ENCODE measurements at regions not wholly inside any gene's neighbourhood (a gene's known extent, or its start where the extent isn't known, plus 50 kb on each side); places are given as distances from the start of the nearest gene placed in this dataset.
"Not testable (repeated sequence)": the region's sequence is repeated elsewhere in the genome, so short reads cannot be mapped to it uniquely, and the experiment has no call there.

DNA sequence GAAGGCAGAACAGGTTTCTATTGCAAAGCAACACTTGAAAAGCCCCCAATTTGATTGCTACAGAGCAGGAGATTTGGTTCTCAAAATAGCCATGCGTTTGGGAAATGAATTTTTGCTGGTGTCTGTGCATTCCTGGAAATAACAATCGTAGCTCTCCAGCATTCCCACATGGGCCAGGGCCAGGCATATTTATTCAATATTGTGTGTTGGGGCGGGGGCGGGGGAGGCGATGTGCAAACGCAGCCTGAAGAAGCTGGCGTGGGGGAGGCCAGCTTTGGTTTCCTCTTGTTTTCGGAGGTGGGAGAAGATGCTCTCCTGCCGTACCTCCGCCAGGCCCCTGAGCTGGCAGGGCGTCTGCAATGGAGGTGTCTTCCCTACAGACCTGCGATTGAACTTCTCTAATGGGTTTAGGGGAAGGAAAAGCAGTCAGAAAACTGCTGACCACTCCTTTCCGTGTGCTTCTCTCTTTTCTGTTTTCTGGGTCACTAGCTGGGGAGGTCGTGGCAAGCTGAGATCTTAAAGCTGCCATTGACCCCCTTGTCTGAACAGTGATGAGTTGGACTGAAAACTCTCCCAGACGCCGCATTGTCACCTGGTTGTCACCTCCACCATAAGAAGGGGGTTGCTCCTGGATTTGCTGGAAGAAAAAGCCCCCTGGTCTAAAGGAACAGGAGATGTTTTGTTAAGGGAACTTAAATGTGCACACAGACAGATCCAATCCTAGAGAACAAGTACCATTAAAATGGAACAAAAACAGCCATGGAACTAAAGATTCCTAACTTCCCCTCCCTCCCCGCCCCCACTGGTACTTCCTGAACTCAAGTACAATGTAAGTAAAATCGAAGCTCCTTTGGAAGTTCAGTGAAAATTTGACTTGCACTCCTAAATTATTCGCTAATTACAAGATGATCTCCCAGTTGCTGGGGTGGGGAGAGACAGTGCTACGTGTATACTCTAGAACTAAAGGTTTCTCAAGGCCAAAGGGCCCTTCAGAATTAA lies 56.4 kb upstream of the HABP2 start:
- Histone ChIP-seq H3K36me3 (ENCODE audit: control insufficient read depth, insufficient read depth, low read length) (no peaks in the 10 kb centered on the region), H3K27me3 (ENCODE audit: control insufficient read depth, insufficient read depth, low read length) (no peaks in the 10 kb centered on the region), H3K9ac (ENCODE audit: low read depth, low read length) (no peak overlapping the region), H3K4me3 (ENCODE audit: low read depth, low read length) (no peak overlapping the region), H3K9me3 (ENCODE audit: control insufficient read depth, insufficient read depth, low read length) (no peaks in the 10 kb centered on the region), H3K4me1 (ENCODE audit: control insufficient read depth, insufficient read depth, low read length) (no peaks in the 10 kb centered on the region), H3K27ac (ENCODE audit: low read depth, low read length) (no peak overlapping the region)

DNA sequence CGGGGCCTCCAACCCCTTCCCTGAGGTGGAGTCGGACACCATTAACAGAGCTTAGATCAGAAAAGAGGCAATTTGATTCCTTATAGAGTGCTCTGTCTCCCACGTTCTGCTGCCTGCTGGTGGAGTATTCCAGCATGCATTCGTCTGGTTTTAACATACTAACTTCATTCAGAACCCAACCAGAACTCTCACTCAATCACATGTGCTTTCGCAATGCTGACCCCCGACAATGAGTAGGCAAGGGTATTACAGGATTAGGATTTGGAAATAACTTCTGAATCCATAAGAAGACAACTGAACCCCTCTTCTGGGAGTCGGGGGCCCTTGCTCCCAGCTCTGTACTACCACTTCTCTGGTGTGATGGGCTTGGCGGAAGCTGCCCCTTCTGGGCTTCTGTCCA lies 55.7 kb upstream of the HABP2 start:
- Histone ChIP-seq H3K4me1 (ENCODE audit: control insufficient read depth, insufficient read depth, low read length) (no peaks in the 10 kb centered on the region), H3K27me3 (ENCODE audit: control insufficient read depth, insufficient read depth, low read length) (no peaks in the 10 kb centered on the region), H3K9ac (ENCODE audit: low read depth, low read length) (no peak overlapping the region), H3K36me3 (ENCODE audit: control insufficient read depth, insufficient read depth, low read length) (no peaks in the 10 kb centered on the region), H3K27ac (ENCODE audit: low read depth, low read length) (no peak overlapping the region), H3K4me3 (ENCODE audit: low read depth, low read length) (no peak overlapping the region), H3K9me3 (ENCODE audit: control insufficient read depth, insufficient read depth, low read length) (no peaks in the 10 kb centered on the region; the same call in 1 of the 2 replicates)

DNA sequence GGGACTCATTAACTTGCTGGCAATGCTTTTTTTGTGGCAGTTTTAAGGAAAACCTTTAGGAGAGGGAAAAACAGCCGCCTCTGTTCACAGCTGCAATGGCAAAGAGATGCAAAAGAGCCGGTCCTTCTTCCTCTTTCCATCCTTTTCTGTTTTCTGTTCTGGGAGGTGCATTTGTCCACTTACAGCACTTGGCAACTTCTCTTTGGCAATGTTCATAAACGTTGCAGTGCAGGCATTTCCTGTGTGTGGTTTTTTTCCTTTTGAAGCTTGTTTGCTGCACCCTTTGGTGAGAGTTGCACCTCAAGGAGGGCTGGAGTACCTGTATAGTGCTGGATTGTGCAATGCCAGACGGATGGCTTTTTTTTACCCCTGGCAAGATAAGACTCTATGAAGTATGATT lies 53.9 kb upstream of the HABP2 start:
- Histone ChIP-seq H3K36me3 (ENCODE audit: control insufficient read depth, insufficient read depth, low read length) (no peaks in the 10 kb centered on the region), H3K9me3 (ENCODE audit: control insufficient read depth, insufficient read depth, low read length) (no peaks in the 10 kb centered on the region; the same call in 1 of the 2 replicates), H3K4me3 (ENCODE audit: low read depth, low read length) (no peak overlapping the region), H3K27ac (ENCODE audit: low read depth, low read length) (no peak overlapping the region), H3K27me3 (ENCODE audit: control insufficient read depth, insufficient read depth, low read length) (no peaks in the 10 kb centered on the region), H3K4me1 (ENCODE audit: control insufficient read depth, insufficient read depth, low read length) (no peaks in the 10 kb centered on the region), H3K9ac (ENCODE audit: low read depth, low read length) (no peak overlapping the region)

DNA sequence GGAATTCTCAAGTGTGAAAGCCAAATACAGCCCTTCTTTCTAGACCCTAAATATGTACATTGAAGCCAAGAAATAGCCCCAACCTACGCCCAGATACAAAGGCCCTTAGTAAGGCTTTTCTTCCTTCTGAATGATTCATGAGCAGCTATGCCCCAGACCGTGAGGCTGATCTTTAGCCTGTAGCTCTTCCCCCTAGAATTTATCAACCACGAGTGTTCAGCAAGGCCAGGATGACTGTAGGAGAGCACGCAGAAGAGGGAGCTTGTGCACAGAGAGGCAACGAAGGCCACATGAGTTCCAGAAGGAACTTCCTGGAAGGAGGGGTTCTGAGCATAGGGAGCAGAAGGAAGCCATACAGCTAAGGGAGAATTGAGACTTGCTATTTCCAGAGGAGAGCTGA lies 53.0 kb upstream of the HABP2 start:
- Histone ChIP-seq H3K4me1 (ENCODE audit: control insufficient read depth, insufficient read depth, low read length) (no peaks in the 10 kb centered on the region), H3K27me3 (ENCODE audit: control insufficient read depth, insufficient read depth, low read length) (no peaks in the 10 kb centered on the region), H3K27ac (ENCODE audit: low read depth, low read length) (no peak overlapping the region), H3K4me3 (ENCODE audit: low read depth, low read length) (no peak overlapping the region), H3K36me3 (ENCODE audit: control insufficient read depth, insufficient read depth, low read length) (no peaks in the 10 kb centered on the region), H3K9ac (ENCODE audit: low read depth, low read length) (no peak overlapping the region), H3K9me3 (ENCODE audit: control insufficient read depth, insufficient read depth, low read length) (no peaks in the 10 kb centered on the region; the same call in 1 of the 2 replicates)

DNA sequence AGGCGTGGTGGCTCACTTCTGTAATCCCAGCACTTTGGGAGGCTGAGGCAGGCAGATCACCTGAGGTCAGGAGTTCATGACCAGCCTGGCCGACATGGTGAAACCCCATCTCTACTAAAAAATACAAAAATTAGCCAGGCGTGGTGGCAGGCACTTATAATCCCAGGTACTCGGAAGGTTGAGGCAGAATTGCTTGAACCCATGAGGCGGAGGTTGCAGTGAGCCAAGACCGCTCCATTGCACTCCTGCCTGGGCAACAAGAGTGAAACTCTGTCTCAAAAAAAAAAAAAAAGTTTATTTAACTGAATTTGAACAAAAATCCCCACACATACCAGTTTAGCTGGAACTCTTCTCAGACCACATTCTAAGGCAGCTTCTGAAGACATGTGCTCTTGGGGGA lies 51.8 kb upstream of the HABP2 start:
- H3K4me1 ChIP-seq (ENCODE audit: control insufficient read depth, insufficient read depth, low read length); H3K4me3 ChIP-seq (ENCODE audit: low read depth, low read length); H3K27me3 ChIP-seq (ENCODE audit: control insufficient read depth, insufficient read depth, low read length); H3K9me3 ChIP-seq (ENCODE audit: control insufficient read depth, insufficient read depth, low read length); H3K36me3 ChIP-seq (ENCODE audit: control insufficient read depth, insufficient read depth, low read length); H3K9ac ChIP-seq (ENCODE audit: low read depth, low read length); H3K27ac ChIP-seq (ENCODE audit: low read depth, low read length): not testable (repeated sequence)
